GM23338 (cell line): ENCODE measurements at regions not wholly inside any gene's neighbourhood (a gene's known extent, or its start where the extent isn't known, plus 50 kb on each side); places are given as distances from the start of the nearest gene placed in this dataset.

Source experiments
- ATAC-seq: fragments of 200-7000 bp; cut with Tn5 transposase; 3 replicates; pipeline ENCODE4 v1.9.1; 2020
- DNase-seq: peaks from one replicate; pipeline ENCODE4 v3.0.0-alpha.2; 2015; ENCODE audit warnings: low spot score
- H2AFZ ChIP-seq: fragments of 200-600 bp; sonication (generic); 2 replicates; pipeline ENCODE4 v1.8.0; 2016; ENCODE audit warnings: antibody characterized with exemption, mild to moderate bottlenecking, moderate library complexity
- H3F3A ChIP-seq: fragments of 200-600 bp; sonication (generic); replicated peaks from 2 replicates; pipeline ENCODE4 v1.8.0; 2017; ENCODE audit warnings: antibody characterized with exemption, mixed run types, low read depth
- H3K27ac ChIP-seq: fragments of 200-600 bp; sonication (generic); 2 replicates; pipeline ENCODE4 v1.6.1; 2016; ENCODE audit warnings: low read depth
- H3K27me3 ChIP-seq: fragments of 200-600 bp; sonication (generic); 2 replicates; pipeline ENCODE4 v1.8.0; 2016; ENCODE audit warnings: mild to moderate bottlenecking, mixed run types, moderate library complexity; ENCODE audit not compliant: insufficient read depth
- H3K36me3 ChIP-seq: fragments of 200-600 bp; sonication (generic); 2 replicates; pipeline ENCODE4 v1.8.0; 2016; ENCODE audit warnings: mild to moderate bottlenecking; ENCODE audit not compliant: insufficient read depth
- H3K4me1 ChIP-seq: fragments of 200-600 bp; sonication (generic); 2 replicates; pipeline ENCODE4 v1.8.0; 2016; ENCODE audit warnings: mild to moderate bottlenecking, moderate library complexity; ENCODE audit not compliant: insufficient read depth
- H3K4me2 ChIP-seq: fragments of 200-600 bp; sonication (generic); 2 replicates; pipeline ENCODE4 v1.7.1; 2017; ENCODE audit warnings: mixed run types
- H3K4me3 ChIP-seq: fragments of 200-600 bp; sonication (generic); 2 replicates; pipeline ENCODE4 v1.6.1; 2016; ENCODE audit warnings: mixed run types
- H3K79me2 ChIP-seq: fragments of 200-600 bp; sonication (generic); replicated peaks from 2 replicates; pipeline ENCODE4 v1.8.0; 2017; ENCODE audit warnings: mild to moderate bottlenecking; ENCODE audit not compliant: insufficient read depth
- H3K9me2 ChIP-seq: fragments of 200-600 bp; sonication (generic); 2 replicates; pipeline ENCODE4 v1.8.0; 2017; ENCODE audit not compliant: insufficient read depth
- H4K20me1 ChIP-seq: fragments of 200-600 bp; sonication (generic); replicated peaks from 2 replicates; pipeline ENCODE4 v1.8.0; 2017; ENCODE audit warnings: mild to moderate bottlenecking; ENCODE audit not compliant: insufficient read depth
- H3K27ac Mint-ChIP-seq: 2 replicates; pipeline ENCODE4 v1.8.0; 2020; ENCODE audit warnings: inconsistent platforms, mild to moderate bottlenecking, moderate library complexity, mixed read lengths
- H3K27me3 Mint-ChIP-seq: 3 replicates; pipeline ENCODE4 v1.8.0; 2022; ENCODE audit warnings: low read depth, mild to moderate bottlenecking, moderate library complexity, mixed read lengths, inconsistent platforms; ENCODE audit not compliant: insufficient read depth, poor library complexity
- H3K36me3 Mint-ChIP-seq: 3 replicates; pipeline ENCODE4 v1.8.0; 2021; ENCODE audit warnings: low read depth, mild to moderate bottlenecking, inconsistent platforms, moderate library complexity, mixed read lengths
- H3K4me1 Mint-ChIP-seq: 3 replicates; pipeline ENCODE4 v1.8.0; 2020; ENCODE audit warnings: mild to moderate bottlenecking, inconsistent platforms, mixed read lengths
- H3K4me3 Mint-ChIP-seq: 3 replicates; pipeline ENCODE4 v1.8.0; 2021; ENCODE audit warnings: moderate library complexity, mild to moderate bottlenecking, inconsistent platforms, mixed read lengths
- H3K9me3 Mint-ChIP-seq: 3 replicates; pipeline ENCODE4 v1.8.0; 2020; ENCODE audit warnings: moderate library complexity, mild to moderate bottlenecking, inconsistent platforms, mixed read lengths
- CREB1 ChIP-seq: fragments of 250-450 bp; sonication (Bioruptor Pico); IDR thresholded peaks from 2 replicates; pipeline ENCODE4 v1.5.0; 2020; ENCODE audit warnings: low read depth, mild to moderate bottlenecking, moderate library complexity
- EZH2 ChIP-seq: fragments of 200-600 bp; sonication (generic); IDR thresholded peaks from one replicate; pipeline ENCODE4 v1.8.0; 2017; ENCODE audit warnings: antibody characterized with exemption, mild to moderate bottlenecking, low read depth; ENCODE audit not compliant: unreplicated experiment
- EZH2phosphoT487 ChIP-seq: fragments of 200-600 bp; sonication (generic); IDR thresholded peaks from one replicate; pipeline ENCODE4 v1.8.1; 2018; ENCODE audit warnings: antibody characterized with exemption; ENCODE audit not compliant: unreplicated experiment
- JUNB ChIP-seq: IDR thresholded peaks from one replicate; pipeline ENCODE4 v1.6.1; 2016; ENCODE audit warnings: antibody characterized with exemption; ENCODE audit not compliant: unreplicated experiment
- NANOG ChIP-seq: IDR thresholded peaks from 2 replicates; pipeline ENCODE4 v1.6.1; 2016; ENCODE audit warnings: antibody characterized with exemption, borderline replicate concordance
- STAT1 ChIP-seq: IDR thresholded peaks from one replicate; pipeline ENCODE4 v1.6.1; 2016; ENCODE audit warnings: antibody characterized with exemption; ENCODE audit not compliant: unreplicated experiment
- TF ChIP-seq, protein P1 (sequence below): fragments of 250-450 bp; sonication (Bioruptor Pico); IDR thresholded peaks from 2 replicates; pipeline ENCODE4 v1.5.0; 2020; ENCODE audit warnings: mild to moderate bottlenecking, moderate library complexity

DNA sequence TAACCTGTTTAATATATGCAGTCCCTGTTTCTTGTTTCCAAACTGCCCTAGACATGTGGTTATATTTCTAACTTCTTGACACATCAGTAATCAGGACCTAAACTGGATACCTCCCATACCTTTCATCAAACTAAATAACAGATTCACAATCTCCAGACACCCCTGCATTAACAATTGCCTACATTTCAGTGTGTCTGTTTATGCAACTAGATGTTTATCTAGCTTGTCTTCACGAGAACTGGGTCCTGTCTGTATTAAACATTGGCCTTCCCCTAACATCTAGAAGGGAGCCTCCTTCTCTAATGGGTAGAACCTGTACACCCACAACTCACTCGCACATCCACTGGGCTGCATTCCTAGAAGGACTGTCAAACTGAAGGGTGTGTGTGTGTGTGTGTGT, 683.7 kb upstream of the FZD8 start:
- H3K4me1 Mint-ChIP-seq: no peaks in the 10 kb centered on the region
- no peak for ATAC-seq

More for the DNA sequence above, 683.7 kb upstream of the FZD8 start:
- no peaks in the 10 kb centered on the region for H3K27me3 ChIP-seq
- H3K36me3 Mint-ChIP-seq: no peaks in the 10 kb centered on the region
- no peak overlapping the region for H3K4me3 Mint-ChIP-seq
- H3K4me2 ChIP-seq: no peak overlapping the region
- H3K4me3 ChIP-seq: no peak overlapping the region
- no peaks in the 10 kb centered on the region for H3K27me3 Mint-ChIP-seq
- no peaks in the 10 kb centered on the region for H3K4me1 ChIP-seq
- no peaks in the 10 kb centered on the region for H3K79me2 ChIP-seq
- no peak overlapping the region for H2AFZ ChIP-seq
- no peaks in the 10 kb centered on the region for H3K36me3 ChIP-seq
- TF ChIP-seq EZH2 (no peak), STAT1 (no peak), JUNB (no peak), NANOG (no peak), CREB1 (no peak), EZH2phosphoT487 (no peak)
- TF ChIP-seq, protein P1, sequence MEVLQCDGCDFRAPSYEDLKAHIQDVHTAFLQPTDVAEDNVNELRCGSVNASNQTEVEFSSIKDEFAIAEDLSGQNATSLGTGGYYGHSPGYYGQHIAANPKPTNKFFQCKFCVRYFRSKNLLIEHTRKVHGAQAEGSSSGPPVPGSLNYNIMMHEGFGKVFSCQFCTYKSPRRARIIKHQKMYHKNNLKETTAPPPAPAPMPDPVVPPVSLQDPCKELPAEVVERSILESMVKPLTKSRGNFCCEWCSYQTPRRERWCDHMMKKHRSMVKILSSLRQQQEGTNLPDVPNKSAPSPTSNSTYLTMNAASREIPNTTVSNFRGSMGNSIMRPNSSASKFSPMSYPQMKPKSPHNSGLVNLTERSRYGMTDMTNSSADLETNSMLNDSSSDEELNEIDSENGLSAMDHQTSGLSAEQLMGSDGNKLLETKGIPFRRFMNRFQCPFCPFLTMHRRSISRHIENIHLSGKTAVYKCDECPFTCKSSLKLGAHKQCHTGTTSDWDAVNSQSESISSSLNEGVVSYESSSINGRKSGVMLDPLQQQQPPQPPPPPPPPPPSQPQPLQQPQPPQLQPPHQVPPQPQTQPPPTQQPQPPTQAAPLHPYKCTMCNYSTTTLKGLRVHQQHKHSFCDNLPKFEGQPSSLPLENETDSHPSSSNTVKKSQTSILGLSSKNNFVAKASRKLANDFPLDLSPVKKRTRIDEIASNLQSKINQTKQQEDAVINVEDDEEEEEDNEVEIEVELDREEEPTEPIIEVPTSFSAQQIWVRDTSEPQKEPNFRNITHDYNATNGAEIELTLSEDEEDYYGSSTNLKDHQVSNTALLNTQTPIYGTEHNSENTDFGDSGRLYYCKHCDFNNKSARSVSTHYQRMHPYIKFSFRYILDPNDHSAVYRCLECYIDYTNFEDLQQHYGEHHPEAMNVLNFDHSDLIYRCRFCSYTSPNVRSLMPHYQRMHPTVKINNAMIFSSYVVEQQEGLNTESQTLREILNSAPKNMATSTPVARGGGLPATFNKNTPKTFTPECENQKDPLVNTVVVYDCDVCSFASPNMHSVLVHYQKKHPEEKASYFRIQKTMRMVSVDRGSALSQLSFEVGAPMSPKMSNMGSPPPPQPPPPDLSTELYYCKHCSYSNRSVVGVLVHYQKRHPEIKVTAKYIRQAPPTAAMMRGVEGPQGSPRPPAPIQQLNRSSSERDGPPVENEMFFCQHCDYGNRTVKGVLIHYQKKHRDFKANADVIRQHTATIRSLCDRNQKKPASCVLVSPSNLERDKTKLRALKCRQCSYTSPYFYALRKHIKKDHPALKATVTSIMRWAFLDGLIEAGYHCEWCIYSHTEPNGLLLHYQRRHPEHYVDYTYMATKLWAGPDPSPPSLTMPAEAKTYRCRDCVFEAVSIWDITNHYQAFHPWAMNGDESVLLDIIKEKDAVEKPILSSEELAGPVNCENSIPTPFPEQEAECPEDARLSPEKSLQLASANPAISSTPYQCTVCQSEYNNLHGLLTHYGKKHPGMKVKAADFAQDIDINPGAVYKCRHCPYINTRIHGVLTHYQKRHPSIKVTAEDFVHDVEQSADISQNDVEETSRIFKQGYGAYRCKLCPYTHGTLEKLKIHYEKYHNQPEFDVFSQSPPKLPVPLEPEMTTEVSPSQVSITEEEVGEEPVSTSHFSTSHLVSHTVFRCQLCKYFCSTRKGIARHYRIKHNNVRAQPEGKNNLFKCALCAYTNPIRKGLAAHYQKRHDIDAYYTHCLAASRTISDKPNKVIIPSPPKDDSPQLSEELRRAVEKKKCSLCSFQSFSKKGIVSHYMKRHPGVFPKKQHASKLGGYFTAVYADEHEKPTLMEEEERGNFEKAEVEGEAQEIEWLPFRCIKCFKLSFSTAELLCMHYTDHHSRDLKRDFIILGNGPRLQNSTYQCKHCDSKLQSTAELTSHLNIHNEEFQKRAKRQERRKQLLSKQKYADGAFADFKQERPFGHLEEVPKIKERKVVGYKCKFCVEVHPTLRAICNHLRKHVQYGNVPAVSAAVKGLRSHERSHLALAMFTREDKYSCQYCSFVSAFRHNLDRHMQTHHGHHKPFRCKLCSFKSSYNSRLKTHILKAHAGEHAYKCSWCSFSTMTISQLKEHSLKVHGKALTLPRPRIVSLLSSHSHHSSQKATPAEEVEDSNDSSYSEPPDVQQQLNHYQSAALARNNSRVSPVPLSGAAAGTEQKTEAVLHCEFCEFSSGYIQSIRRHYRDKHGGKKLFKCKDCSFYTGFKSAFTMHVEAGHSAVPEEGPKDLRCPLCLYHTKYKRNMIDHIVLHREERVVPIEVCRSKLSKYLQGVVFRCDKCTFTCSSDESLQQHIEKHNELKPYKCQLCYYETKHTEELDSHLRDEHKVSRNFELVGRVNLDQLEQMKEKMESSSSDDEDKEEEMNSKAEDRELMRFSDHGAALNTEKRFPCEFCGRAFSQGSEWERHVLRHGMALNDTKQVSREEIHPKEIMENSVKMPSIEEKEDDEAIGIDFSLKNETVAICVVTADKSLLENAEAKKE (CRISPR knock-in tag): no peak
- H4K20me1 ChIP-seq: no peaks in the 10 kb centered on the region
- H3K27ac ChIP-seq: no peak overlapping the region
- no peaks in the 10 kb centered on the region for H3F3A ChIP-seq
- H3K9me2 ChIP-seq: no peaks in the 10 kb centered on the region
- DNase-seq: no peak
- H3K9me3 Mint-ChIP-seq: no peaks in the 10 kb centered on the region
- no peak overlapping the region for H3K27ac Mint-ChIP-seq
